GM12874 (cell line): ENCODE measurements at regions not wholly inside any gene's neighbourhood (a gene's known extent, or its start where the extent isn't known, plus 50 kb on each side); places are given as distances from the start of the nearest gene placed in this dataset.

ENCODE experiments used
- CTCF ChIP-seq: IDR thresholded peaks from 2 replicates; pipeline ENCODE4 v1.5.1; 2011; ENCODE audit warnings: low read depth, mild to moderate bottlenecking, control low read depth, low read length, moderate library complexity; ENCODE audit not compliant: insufficient read depth

- TF ChIP-seq CTCF = no peak
These were observed 369.7 kb downstream of the INSC start for GRCh38 chr11:15484398-15484797.

GRCh38 chr11:15485432-15485831, 370.7 kb downstream of the INSC start:
- no peak for TF ChIP-seq CTCF

- no peak for TF ChIP-seq CTCF
These were observed 374.6 kb downstream of the INSC start for GRCh38 chr11:15489281-15489680.

GRCh38 chr11:15490535-15490934, 375.8 kb downstream of the INSC start:
- TF ChIP-seq CTCF = no peak

GRCh38 chr11:15493066-15493465, 378.3 kb downstream of the INSC start:
- no peak for TF ChIP-seq CTCF

GRCh38 chr11:15493921-15494620, 379.3 kb downstream of the INSC start:
- no peak for TF ChIP-seq CTCF

- TF ChIP-seq CTCF = no peak
These were observed 380.0 kb downstream of the INSC start for GRCh38 chr11:15494740-15495139.

GRCh38 chr11:15495462-15495861, 380.7 kb downstream of the INSC start:
- TF ChIP-seq CTCF = no peak
